Endodermal cell (in vitro differentiated cells): ENCODE measurements at regions not wholly inside any gene's neighbourhood (a gene's known extent, or its start where the extent isn't known, plus 50 kb on each side); places are given as distances from the start of the nearest gene placed in this dataset.

Experiments used
- DNase-seq: peaks from one replicate; pipeline ENCODE4 v3.0.0-alpha.2; 2017
- H3K27ac ChIP-seq: 2 replicates; pipeline ENCODE4 v1.5.1; 2013; ENCODE audit warnings: mild to moderate bottlenecking, low read depth, low read length, moderate library complexity
- H3K27me3 ChIP-seq: 2 replicates; pipeline ENCODE4 v1.6.1; 2013; ENCODE audit warnings: mild to moderate bottlenecking, low read length, moderate library complexity; ENCODE audit not compliant: insufficient read depth, control insufficient read depth, poor library complexity, severe bottlenecking
- H3K36me3 ChIP-seq: 2 replicates; pipeline ENCODE4 v1.7.0; 2013; ENCODE audit warnings: mild to moderate bottlenecking, low read length, moderate library complexity; ENCODE audit not compliant: control insufficient read depth, insufficient read depth
- H3K4me1 ChIP-seq: one replicate; pipeline ENCODE4 v1.7.0; 2013; ENCODE audit warnings: low read length; ENCODE audit not compliant: control insufficient read depth, insufficient read depth
- H3K4me3 ChIP-seq: 2 replicates; pipeline ENCODE4 v1.5.1; 2013; ENCODE audit warnings: mild to moderate bottlenecking, low read length, moderate library complexity
- H3K9ac ChIP-seq: 2 replicates; pipeline ENCODE4 v1.6.1; 2013; ENCODE audit warnings: mild to moderate bottlenecking, low read length, moderate library complexity; ENCODE audit not compliant: poor library complexity, severe bottlenecking; ENCODE audit errors: extremely low read depth
- H3K9me3 ChIP-seq: 2 replicates; pipeline ENCODE4 v1.6.1; 2013; ENCODE audit warnings: mild to moderate bottlenecking, low read length, moderate library complexity; ENCODE audit not compliant: control insufficient read depth
- H3K27ac Mint-ChIP-seq: 2 replicates; pipeline ENCODE4 v1.8.0; 2020; ENCODE audit warnings: mixed read lengths
- H3K27me3 Mint-ChIP-seq: 2 replicates; pipeline ENCODE4 v1.8.0; 2021; ENCODE audit warnings: mild to moderate bottlenecking, mixed read lengths; ENCODE audit not compliant: insufficient read depth
- H3K36me3 Mint-ChIP-seq: 2 replicates; pipeline ENCODE4 v1.8.0; 2020; ENCODE audit warnings: low read depth, mixed read lengths
- H3K4me1 Mint-ChIP-seq: 2 replicates; pipeline ENCODE4 v1.8.0; 2020; ENCODE audit warnings: mixed read lengths
- H3K4me3 Mint-ChIP-seq: 2 replicates; pipeline ENCODE4 v1.8.0; 2020; ENCODE audit warnings: mild to moderate bottlenecking, moderate library complexity, mixed read lengths
- H3K9me3 Mint-ChIP-seq: 2 replicates; pipeline ENCODE4 v1.8.0; 2020; ENCODE audit warnings: mild to moderate bottlenecking, mixed read lengths
- WGBS, 2 experiments: methylation state at CpG; one replicate each; pipeline versions ENCODE4 v1.1.5 to v1.1.7; 2013; ENCODE audit warnings: missing lambda C conversion rate in 2 of 2, mixed read lengths in 1 of 2; ENCODE audit not compliant: insufficient coverage in 1 of 2, insufficient read length in 1 of 2; 5-methylcytosine and 5-hydroxymethylcytosine counted together
- TF ChIP-seq, protein P1 (sequence below): fragments of 200-600 bp; sonication (generic); conservative IDR thresholded peaks from 2 replicates; pipeline ENCODE4 v1.5.0; 2021; ENCODE audit warnings: antibody characterized with exemption, mild to moderate bottlenecking

DNA sequence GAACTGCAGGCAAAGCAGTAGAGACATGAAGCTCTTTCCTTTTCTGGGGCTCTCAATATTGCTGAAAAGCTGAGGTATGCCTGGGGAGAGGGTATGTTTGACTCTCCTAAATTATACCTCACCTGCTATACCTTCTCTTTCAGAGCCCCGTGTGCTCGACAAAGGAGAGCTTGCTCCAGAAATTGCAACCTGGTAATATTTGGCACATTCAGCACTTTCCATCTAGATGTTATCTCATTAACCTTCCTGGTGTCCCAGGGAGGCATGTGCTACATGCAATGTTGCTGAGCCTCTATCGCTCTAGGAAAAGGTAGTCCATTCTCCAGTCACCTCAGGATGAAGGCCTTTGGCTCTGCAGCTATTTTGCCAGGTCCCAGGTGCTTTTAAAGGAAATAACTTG, 78.5 kb upstream of the ZSWIM6 start:
- no peaks in the 10 kb centered on the region for H3K36me3 ChIP-seq
- no peak overlapping the region for H3K27ac ChIP-seq
- H3K9ac ChIP-seq = no peak overlapping the region
- 90% methylated on average over 3 of the region's 3 CpGs; no CpG with 5 or more reads in 1 of the 2 experiments for WGBS, 2 experiments
- no peak overlapping the region for H3K4me3 ChIP-seq
- Mint-ChIP-seq H3K9me3 (no peaks in the 10 kb centered on the region), H3K27ac (no peak overlapping the region), H3K36me3 (no peaks in the 10 kb centered on the region), H3K4me3 (no peak overlapping the region), H3K4me1 (no peaks in the 10 kb centered on the region), H3K27me3 (peaks cover 3% of the 10 kb centered on the region)
- no peaks in the 10 kb centered on the region for H3K9me3 ChIP-seq
- no peaks in the 10 kb centered on the region for H3K4me1 ChIP-seq
- TF ChIP-seq, protein P1, sequence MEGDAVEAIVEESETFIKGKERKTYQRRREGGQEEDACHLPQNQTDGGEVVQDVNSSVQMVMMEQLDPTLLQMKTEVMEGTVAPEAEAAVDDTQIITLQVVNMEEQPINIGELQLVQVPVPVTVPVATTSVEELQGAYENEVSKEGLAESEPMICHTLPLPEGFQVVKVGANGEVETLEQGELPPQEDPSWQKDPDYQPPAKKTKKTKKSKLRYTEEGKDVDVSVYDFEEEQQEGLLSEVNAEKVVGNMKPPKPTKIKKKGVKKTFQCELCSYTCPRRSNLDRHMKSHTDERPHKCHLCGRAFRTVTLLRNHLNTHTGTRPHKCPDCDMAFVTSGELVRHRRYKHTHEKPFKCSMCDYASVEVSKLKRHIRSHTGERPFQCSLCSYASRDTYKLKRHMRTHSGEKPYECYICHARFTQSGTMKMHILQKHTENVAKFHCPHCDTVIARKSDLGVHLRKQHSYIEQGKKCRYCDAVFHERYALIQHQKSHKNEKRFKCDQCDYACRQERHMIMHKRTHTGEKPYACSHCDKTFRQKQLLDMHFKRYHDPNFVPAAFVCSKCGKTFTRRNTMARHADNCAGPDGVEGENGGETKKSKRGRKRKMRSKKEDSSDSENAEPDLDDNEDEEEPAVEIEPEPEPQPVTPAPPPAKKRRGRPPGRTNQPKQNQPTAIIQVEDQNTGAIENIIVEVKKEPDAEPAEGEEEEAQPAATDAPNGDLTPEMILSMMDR = no peak
- H3K27me3 ChIP-seq = no peaks in the 10 kb centered on the region
- no peak for DNase-seq

DNA sequence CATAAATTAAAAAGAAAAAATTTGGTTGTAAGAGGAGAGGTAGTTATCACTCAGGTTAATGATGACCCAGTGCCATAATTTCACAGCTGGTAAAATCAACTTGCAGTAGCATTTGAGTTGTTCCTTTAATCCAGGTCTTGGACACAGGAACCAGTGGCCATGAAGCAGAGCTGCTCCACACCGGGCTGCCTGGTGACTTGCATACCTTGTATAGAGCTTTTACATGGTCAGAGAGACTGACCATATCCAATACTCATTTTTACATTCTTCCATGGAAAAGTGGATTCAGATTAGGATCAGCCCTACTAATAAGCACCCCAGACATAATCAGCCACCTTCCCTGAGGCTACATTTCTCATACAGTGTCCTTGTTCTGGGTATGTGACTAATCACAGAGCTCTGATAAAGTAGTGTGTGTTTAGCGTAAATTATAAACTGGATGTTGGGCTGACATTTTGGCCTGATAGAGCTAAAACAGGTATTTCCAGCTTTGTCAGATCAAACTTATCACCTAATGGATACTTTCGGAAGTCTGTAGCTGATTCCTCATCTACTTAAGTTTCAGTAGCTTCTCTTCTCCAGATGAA, 77.0 kb upstream of the ZSWIM6 start:
- WGBS, 2 experiments = 90 to 94% methylated on average over 2 to 3 of the region's 3 CpGs
- H3K27me3 ChIP-seq = no peaks in the 10 kb centered on the region
- peaks cover 7% of the 10 kb centered on the region for H3K9me3 Mint-ChIP-seq

DNA sequence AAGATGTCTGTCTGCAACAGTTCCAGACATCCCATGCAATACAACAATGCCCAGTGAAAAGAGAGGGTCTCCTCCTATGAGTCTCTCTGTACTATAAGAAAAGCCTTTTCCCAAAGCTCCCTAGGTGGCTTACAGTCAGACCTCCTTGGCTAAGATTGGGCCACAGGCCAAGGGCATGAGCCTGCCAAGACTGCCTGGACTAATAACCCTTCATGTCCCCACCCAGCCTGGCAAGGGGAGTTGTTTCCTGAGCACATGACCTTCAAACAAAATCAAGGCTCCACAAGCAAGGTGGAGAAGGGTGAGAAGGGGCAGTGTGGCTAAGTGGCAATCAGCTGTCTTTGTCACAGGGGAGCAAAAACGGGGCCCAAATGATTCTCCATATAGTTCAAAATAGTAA, 75.6 kb upstream of the ZSWIM6 start:
- no peak overlapping the region for H3K9ac ChIP-seq
- H3K27ac ChIP-seq = no peak overlapping the region
- peaks cover 7% of the 10 kb centered on the region for H3K9me3 Mint-ChIP-seq
- H3K4me3 ChIP-seq = no peak overlapping the region
- no peaks in the 10 kb centered on the region for H3K4me1 Mint-ChIP-seq
- no peak overlapping the region for H3K4me3 Mint-ChIP-seq
- no peaks in the 10 kb centered on the region for H3K4me1 ChIP-seq
- TF ChIP-seq, protein P1 = no peak
- no peaks in the 10 kb centered on the region for H3K36me3 Mint-ChIP-seq
- DNase-seq = no peak
- H3K27me3 Mint-ChIP-seq = peaks cover 3% of the 10 kb centered on the region
- H3K36me3 ChIP-seq = no peaks in the 10 kb centered on the region
- no peaks in the 10 kb centered on the region for H3K9me3 ChIP-seq
- no peaks in the 10 kb centered on the region for H3K27me3 ChIP-seq
- no peak overlapping the region for H3K27ac Mint-ChIP-seq
- 92% methylated on average over 1 of the region's 1 CpG; no CpG with 5 or more reads in 1 of the 2 experiments for whole genome bisulfite sequencing, 2 experiments

More for the DNA sequence above, 77.0 kb upstream of the ZSWIM6 start:
- Histone ChIP-seq H3K4me3 (no peak overlapping the region), H3K9me3 (no peaks in the 10 kb centered on the region), H3K27ac (no peak overlapping the region), H3K36me3 (no peaks in the 10 kb centered on the region), H3K4me1 (no peaks in the 10 kb centered on the region), H3K9ac (no peak overlapping the region)
- Mint-ChIP-seq H3K27ac (no peak overlapping the region), H3K36me3 (no peaks in the 10 kb centered on the region), H3K27me3 (peaks cover 3% of the 10 kb centered on the region), H3K4me1 (no peaks in the 10 kb centered on the region), H3K4me3 (no peak overlapping the region)
- DNase-seq = no peak
- TF ChIP-seq, protein P1 = no peak
